ENCODE measurements at regions not wholly inside any gene's neighbourhood (a gene's known extent, or its start where the extent isn't known, plus 50 kb on each side); places are given as distances from the start of the nearest gene placed in this dataset.

DNA sequence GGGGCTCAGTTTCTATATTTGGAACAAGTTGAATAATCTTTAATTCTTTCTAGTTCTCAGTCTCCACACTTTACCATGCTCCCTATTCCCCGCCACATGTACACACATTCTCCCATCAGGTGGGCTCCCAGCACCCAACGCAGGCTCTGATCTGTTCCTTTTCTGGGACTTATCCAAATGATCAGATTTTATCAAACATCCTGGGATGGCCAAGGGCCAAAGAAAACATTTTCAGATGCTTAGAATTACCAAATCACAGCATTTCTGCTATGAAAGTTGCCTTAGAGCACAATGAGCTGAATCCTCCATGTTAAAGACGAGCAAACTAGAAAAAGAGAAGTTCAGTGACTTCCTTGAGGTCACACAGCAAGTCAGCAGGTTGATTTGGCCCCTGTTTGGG, 153.4 kb downstream of the SEC61B start:
- Histone ChIP-seq H4K91ac (replicated peaks; ENCODE audit: insufficient read length, low read length) (no peak overlapping the region), H3K23me2 (ENCODE audit: low read depth, low read length) (no peaks in the 10 kb centered on the region; the same call in 1 of the 2 replicates), H3K23ac (ENCODE audit: insufficient read length) (no peak overlapping the region), H3K14ac (ENCODE audit: insufficient read length) (no peak overlapping the region), H3K36me3 (ENCODE audit: control insufficient read depth in 2 of 4, insufficient read depth in 4 of 4, low read length in 3 of 4) (no peaks in the 10 kb centered on the region), H3K27ac (ENCODE audit: low read depth, low read length) (no peak overlapping the region), H4K20me1 (replicated peaks in 1 of 2; ENCODE audit: control insufficient read depth in 1 of 2, insufficient read depth in 2 of 2, low read length in 2 of 2) (no peaks in the 10 kb centered on the region), H3K27me3 (replicated peaks in 1 of 4; ENCODE audit: control insufficient read depth in 3 of 4, extremely low read depth in 1 of 4, insufficient read depth in 3 of 4, low read length in 3 of 4) (no peaks in the 10 kb centered on the region), H4K5ac (ENCODE audit: insufficient read length, low read depth, low read length) (no peak overlapping the region), H3K79me2 (ENCODE audit: control insufficient read depth in 1 of 2, insufficient read depth in 2 of 2, low read length in 2 of 2) (no peaks in the 10 kb centered on the region), H3K4me1 (replicated peaks in 1 of 4; ENCODE audit: control insufficient read depth in 3 of 4, insufficient read depth in 4 of 4, low read length in 3 of 4) (peaks cover 0 to 3% (median under 1%) of the 10 kb centered on the region in 4 experiments; a peak in 2 of 7 replicates), H3K18ac (ENCODE audit: extremely low read depth, low read length) (no peak overlapping the region), H2BK20ac (ENCODE audit: low read length) (no peak overlapping the region), H2BK15ac (ENCODE audit: low read length) (no peak overlapping the region), H2AFZ (ENCODE audit: low read length) (no peak overlapping the region), H3K79me1 (ENCODE audit: low read depth, low read length) (no peaks in the 10 kb centered on the region), H2BK5ac (ENCODE audit: low read depth, low read length) (no peak overlapping the region), H3K9me3 (ENCODE audit: insufficient read depth in 2 of 2, low read depth in 1 of 2, low read length in 1 of 2) (no peaks in the 10 kb centered on the region), H3K9ac (replicated peaks in 1 of 4; ENCODE audit: extremely low read depth in 1 of 4, low read depth in 3 of 4, low read length in 3 of 4) (no peak overlapping the region), H2BK120ac (replicated peaks; ENCODE audit: low read depth, low read length) (no peak overlapping the region), H3K4me2 (ENCODE audit: insufficient read depth in 1 of 2, low read depth in 2 of 2, low read length in 2 of 2) (no peak overlapping the region), H2BK12ac (ENCODE audit: low read depth, low read length) (no peak overlapping the region), H3K4me3 (ENCODE audit: extremely low read depth in 1 of 4, insufficient read depth in 2 of 4, low read depth in 3 of 4, low read length in 4 of 4) (no peak overlapping the region), H3K4ac (replicated peaks; ENCODE audit: insufficient read length, low read depth, low read length) (no peak overlapping the region), H3K56ac (replicated peaks; ENCODE audit: insufficient read length, low read depth, low read length) (no peak overlapping the region), H4K8ac (ENCODE audit: extremely low read depth, insufficient read depth, low read length) (no peak overlapping the region), H2AK5ac (ENCODE audit: low read depth, low read length) (no peak overlapping the region)
- CTCF ChIA-PET (ENCODE audit: partially characterized antibody): interaction anchor here (0.6 to 1.2 kb wide), 2 partner anchors 15 to 38 kb away, joined by 3 read pairs; no protein-coding TSS in a partner anchor
- WGBS, 2 experiments (ENCODE audit: extremely low coverage in 1 of 2, insufficient coverage in 1 of 2, insufficient read length in 1 of 2, insufficient replicate concordance in 2 of 2, low coverage in 1 of 2, low lambda C conversion rate in 2 of 2, missing lambda C conversion rate in 1 of 2): 91% methylated on average over 3 of the region's 3 CpGs; no CpG with 5 or more reads in 1 of the 2 experiments
- no peak for FAIRE-seq
- POLR2A ChIA-PET (ENCODE audit: partially characterized antibody): no interaction called here
- no peak for DNase-seq (ENCODE audit: low read depth in 1 of 2, low spot score in 2 of 2)
- TF ChIP-seq CHD2 (IDR thresholded peaks at IDR 0.05; ENCODE audit: low read length) (no peak), TEAD4 (IDR thresholded peaks at IDR 0.05; ENCODE audit: low read depth, low read length) (no peak), RFX5 (IDR thresholded peaks at IDR 0.05; ENCODE audit: borderline replicate concordance, low read depth, low read length) (no peak), HDAC6 (IDR thresholded peaks at IDR 0.05; ENCODE audit: low read depth, low read length) (no peak), EGR1 (IDR thresholded peaks at IDR 0.05; ENCODE audit: borderline replicate concordance, low read depth, low read length) (no peak), CTBP2 (IDR thresholded peaks at IDR 0.05; ENCODE audit: borderline replicate concordance, insufficient read depth, insufficient read length, low read length) (no peak), CHD1 (IDR thresholded peaks at IDR 0.05; ENCODE audit: low read depth, low read length) (no peak), KDM5A (IDR thresholded peaks at IDR 0.05; ENCODE audit: low read length) (no peak), BACH1 (IDR thresholded peaks at IDR 0.05; ENCODE audit: low read length) (no peak), SP1 (IDR thresholded peaks at IDR 0.05; ENCODE audit: low read depth, low read length) (no peak)
- TF ChIP-seq, protein P1, sequence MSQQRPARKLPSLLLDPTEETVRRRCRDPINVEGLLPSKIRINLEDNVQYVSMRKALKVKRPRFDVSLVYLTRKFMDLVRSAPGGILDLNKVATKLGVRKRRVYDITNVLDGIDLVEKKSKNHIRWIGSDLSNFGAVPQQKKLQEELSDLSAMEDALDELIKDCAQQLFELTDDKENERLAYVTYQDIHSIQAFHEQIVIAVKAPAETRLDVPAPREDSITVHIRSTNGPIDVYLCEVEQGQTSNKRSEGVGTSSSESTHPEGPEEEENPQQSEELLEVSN (IDR thresholded peaks at IDR 0.05): no peak
- TF ChIP-seq, protein P2, sequence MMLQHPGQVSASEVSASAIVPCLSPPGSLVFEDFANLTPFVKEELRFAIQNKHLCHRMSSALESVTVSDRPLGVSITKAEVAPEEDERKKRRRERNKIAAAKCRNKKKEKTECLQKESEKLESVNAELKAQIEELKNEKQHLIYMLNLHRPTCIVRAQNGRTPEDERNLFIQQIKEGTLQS (IDR thresholded peaks at IDR 0.05; ENCODE audit: insufficient read depth, low read depth, low read length): no peak
